IMR-90 (cell line): ENCODE measurements at regions not wholly inside any gene's neighbourhood (a gene's known extent, or its start where the extent isn't known, plus 50 kb on each side); places are given as distances from the start of the nearest gene placed in this dataset.

Source experiments
- ATAC-seq: fragments of 200-7000 bp; cut with Tn5 transposase; 2 replicates; pipeline ENCODE4 v1.9.1; 2020; ENCODE audit warnings: low read depth, mild to moderate bottlenecking, moderate library complexity
- BruUV-seq: library from RNA; stranded (reverse); fragments of 400-500 nt; replicated peaks from 2 replicates; lab custom pipeline; 2021; lab: Mats Ljungman, UMichigan
- CTCF ChIA-PET: fragments of 300-600 bp; formaldehyde crosslinking; extraction: SDS; loops from one replicate; lab custom pipeline; 2021; ENCODE audit warnings: antibody characterized with exemption; lab: Yijun Ruan, JAX
- POLR2A ChIA-PET: fragments of 300-600 bp; sonication (Branson Sonifier 250); formaldehyde crosslinking; loops from one replicate; lab custom pipeline; 2022; ENCODE audit warnings: antibody characterized with exemption; ENCODE audit not compliant: unreplicated experiment; lab: Charles Lee
- DNase-seq: peaks from one replicate; pipeline ENCODE4 v3.0.0; 2013
- H2AFZ ChIP-seq: replicated peaks from 2 replicates; pipeline ENCODE3; 2013; ENCODE audit warnings: low read length, mild to moderate bottlenecking; ENCODE audit not compliant: poor library complexity
- H2AK5ac ChIP-seq: 2 replicates; pipeline ENCODE4 v1.6.1; 2013; ENCODE audit warnings: low read depth, low read length, inconsistent platforms
- H2AK9ac ChIP-seq: replicated peaks from 2 replicates; pipeline ENCODE3; 2013; ENCODE audit warnings: mild to moderate bottlenecking, low read depth, low read length, moderate library complexity; ENCODE audit not compliant: poor library complexity
- H2BK120ac ChIP-seq: 2 replicates; pipeline ENCODE4 v1.6.1; 2013; ENCODE audit warnings: low read depth, low read length, inconsistent platforms
- H2BK15ac ChIP-seq: 3 replicates; pipeline ENCODE4 v1.6.1; 2013; ENCODE audit warnings: low read depth, low read length, inconsistent platforms
- H2BK20ac ChIP-seq: 2 replicates; pipeline ENCODE4 v1.6.1; 2013; ENCODE audit warnings: low read depth, mild to moderate bottlenecking, inconsistent platforms, low read length, moderate library complexity
- H2BK5ac ChIP-seq: 2 replicates; pipeline ENCODE4 v1.6.1; 2013; ENCODE audit warnings: mild to moderate bottlenecking, low read depth, low read length, inconsistent platforms; ENCODE audit not compliant: poor library complexity, severe bottlenecking
- H3K14ac ChIP-seq: replicated peaks from 2 replicates; pipeline ENCODE4 v1.6.1; 2013; ENCODE audit warnings: low read depth, low read length, inconsistent platforms
- H3K18ac ChIP-seq: 2 replicates; pipeline ENCODE4 v1.6.1; 2013; ENCODE audit warnings: low read depth, low read length, control low read depth
- H3K23ac ChIP-seq: 2 replicates; pipeline ENCODE4 v1.6.1; 2013; ENCODE audit warnings: low read depth, low read length, inconsistent platforms
- H3K27ac ChIP-seq: 2 replicates; pipeline ENCODE4 v1.5.1; 2013; ENCODE audit warnings: mild to moderate bottlenecking, control low read depth, low read length; ENCODE audit not compliant: insufficient read depth
- H3K27me3 ChIP-seq: 2 replicates; pipeline ENCODE4 v1.6.1; 2013; ENCODE audit warnings: low read length; ENCODE audit not compliant: control insufficient read depth, insufficient read depth
- H3K36me3 ChIP-seq: 2 replicates; pipeline ENCODE4 v1.6.1; 2013; ENCODE audit warnings: low read length, mixed read lengths; ENCODE audit not compliant: control insufficient read depth, insufficient read depth
- H3K4ac ChIP-seq: 2 replicates; pipeline ENCODE4 v1.6.1; 2013; ENCODE audit warnings: low read depth, low read length, inconsistent platforms
- H3K4me1 ChIP-seq: 2 replicates; pipeline ENCODE4 v1.6.1; 2013; ENCODE audit warnings: low read length, mixed read lengths; ENCODE audit not compliant: control insufficient read depth, insufficient read depth
- H3K4me2 ChIP-seq: 2 replicates; pipeline ENCODE4 v1.6.1; 2013; ENCODE audit warnings: low read depth, mild to moderate bottlenecking, control low read depth, low read length, moderate library complexity
- H3K4me3 ChIP-seq: 2 replicates; pipeline ENCODE4 v1.5.1; 2013; ENCODE audit warnings: low read depth, mild to moderate bottlenecking, control low read depth, low read length, moderate library complexity; ENCODE audit not compliant: insufficient read depth
- H3K56ac ChIP-seq: 2 replicates; pipeline ENCODE4 v1.6.1; 2013; ENCODE audit warnings: low read length, inconsistent platforms; ENCODE audit not compliant: insufficient read depth; ENCODE audit errors: extremely low read depth
- H3K79me1 ChIP-seq, 2 experiments: 2 replicates each; pipeline ENCODE4 v1.6.1; 2013; ENCODE audit warnings: low read length in 2 of 2, inconsistent platforms in 1 of 2, low read depth in 1 of 2
- H3K9ac ChIP-seq: 2 replicates; pipeline ENCODE4 v1.6.1; 2013; ENCODE audit warnings: low read depth, low read length, control low read depth
- H3K9me1 ChIP-seq: 2 replicates; pipeline ENCODE4 v1.6.1; 2013; ENCODE audit warnings: low read length, inconsistent platforms; ENCODE audit not compliant: insufficient read depth
- H3K9me3 ChIP-seq: 2 replicates; pipeline ENCODE4 v1.6.1; 2013; ENCODE audit warnings: low read length; ENCODE audit not compliant: control insufficient read depth, insufficient read depth
- H4K20me1 ChIP-seq: 2 replicates; pipeline ENCODE4 v1.6.1; 2013; ENCODE audit warnings: low read length, inconsistent platforms; ENCODE audit not compliant: insufficient read depth
- H4K5ac ChIP-seq: 2 replicates; pipeline ENCODE4 v1.6.1; 2013; ENCODE audit warnings: mild to moderate bottlenecking, low read depth, low read length, control low read depth
- H4K8ac ChIP-seq, 2 experiments: 2 replicates each; pipeline ENCODE4 v1.6.1; 2013; ENCODE audit warnings: low read depth in 2 of 2, low read length in 2 of 2, control low read depth in 1 of 2, inconsistent platforms in 1 of 2
- H4K91ac ChIP-seq: 2 replicates; pipeline ENCODE4 v1.6.1; 2013; ENCODE audit warnings: low read depth, low read length, inconsistent platforms; ENCODE audit not compliant: insufficient read depth
- BHLHE40 ChIP-seq: fragments of 150-350 bp; IDR thresholded peaks from 2 replicates; pipeline ENCODE4 v1.6.1; 2016; ENCODE audit warnings: mild to moderate bottlenecking, low read depth, low read length
- CEBPB ChIP-seq: IDR thresholded peaks from 2 replicates; pipeline ENCODE4 v1.6.1; 2012; ENCODE audit warnings: low read depth, low read length, improper control_type of control experiment
- CHD1 ChIP-seq: IDR thresholded peaks from 2 replicates; pipeline ENCODE4 v1.6.1; 2012; ENCODE audit warnings: low read depth, low read length, improper control_type of control experiment
- FOS ChIP-seq: fragments of 150-350 bp; IDR thresholded peaks from 2 replicates; pipeline ENCODE4 v1.6.1; 2016; ENCODE audit warnings: low read depth, low read length
- MAFK ChIP-seq: IDR thresholded peaks from 2 replicates; pipeline ENCODE4 v1.6.1; 2012; ENCODE audit warnings: low read depth, low read length, improper control_type of control experiment
- MAZ ChIP-seq: IDR thresholded peaks from 2 replicates; pipeline ENCODE4 v1.6.1; 2012; ENCODE audit warnings: low read depth, mild to moderate bottlenecking, low read length, improper control_type of control experiment, moderate library complexity, borderline replicate concordance
- MXI1 ChIP-seq: IDR thresholded peaks from 2 replicates; pipeline ENCODE4 v1.6.1; 2012; ENCODE audit warnings: low read depth, mild to moderate bottlenecking, low read length, moderate library complexity, borderline replicate concordance
- NFE2L2 ChIP-seq: fragments of 150-350 bp; IDR thresholded peaks from 2 replicates; pipeline ENCODE4 v1.6.1; 2016; ENCODE audit warnings: low read depth, mild to moderate bottlenecking, low read length
- POLR2A ChIP-seq: IDR thresholded peaks from 2 replicates; pipeline ENCODE4 v1.6.1; 2012; ENCODE audit warnings: mild to moderate bottlenecking, low read depth, low read length
- RAD21 ChIP-seq: IDR thresholded peaks from 2 replicates; pipeline ENCODE4 v1.6.1; 2012; ENCODE audit warnings: low read length, improper control_type of control experiment
- RCOR1 ChIP-seq: IDR thresholded peaks from 2 replicates; pipeline ENCODE4 v1.6.1; 2012; ENCODE audit warnings: mild to moderate bottlenecking, low read length, improper control_type of control experiment; ENCODE audit not compliant: insufficient replicate concordance
- RFX5 ChIP-seq: IDR thresholded peaks from 2 replicates; pipeline ENCODE4 v1.8.0; 2012; ENCODE audit warnings: low read depth, mild to moderate bottlenecking, low read length, moderate library complexity
- SMC3 ChIP-seq: fragments of 150-350 bp; IDR thresholded peaks from 2 replicates; pipeline ENCODE4 v1.6.1; 2016; ENCODE audit warnings: low read depth, mild to moderate bottlenecking, antibody characterized with exemption, low read length, moderate library complexity
- USF2 ChIP-seq: fragments of 150-350 bp; IDR thresholded peaks from 2 replicates; pipeline ENCODE4 v1.6.1; 2017; ENCODE audit warnings: mild to moderate bottlenecking, antibody characterized with exemption, low read length, low read depth
- whole genome bisulfite sequencing, 2 experiments: methylation state at CpG; one replicate each; pipeline versions ENCODE4 v1.1.5 to v1.1.7; 2013; ENCODE audit warnings: missing lambda C conversion rate in 2 of 2; ENCODE audit not compliant: insufficient read length in 1 of 2; ENCODE audit errors: extremely low coverage in 2 of 2; 5-methylcytosine and 5-hydroxymethylcytosine counted together
- dilution Hi-C: fragments of 300-500 bp; cut with HindIII; formaldehyde crosslinking; loops from one replicate; pipeline ENCODE4 v1.14.3; 2018; ENCODE audit warnings: low sequenced_read_pairs; ENCODE audit not compliant: unreplicated experiment
- in situ Hi-C: fragments of 300-500 bp; cut with MboI; formaldehyde crosslinking; loops from 3 replicates; pipeline ENCODE4 v1.14.3; 2019; ENCODE audit warnings: low sequenced_read_pairs, inconsistent platforms, mixed read lengths
- intact Hi-C: fragments of 100-400 bp; cut with micrococcal nuclease; formaldehyde crosslinking; loops from 2 replicates; pipeline ENCODE4 v1.10.0; 2022
- TF ChIP-seq, protein P1 (sequence below): fragments of 150-350 bp; IDR thresholded peaks from 2 replicates; pipeline ENCODE4 v1.6.1; 2016; ENCODE audit warnings: low read depth, mild to moderate bottlenecking, low read length, moderate library complexity, borderline replicate concordance
- TF ChIP-seq, protein P2 (sequence below): conservative IDR thresholded peaks from 2 replicates; pipeline ENCODE4 v1.5.1; 2012; ENCODE audit warnings: mild to moderate bottlenecking, low read depth, low read length, improper control_type of control experiment

DNA sequence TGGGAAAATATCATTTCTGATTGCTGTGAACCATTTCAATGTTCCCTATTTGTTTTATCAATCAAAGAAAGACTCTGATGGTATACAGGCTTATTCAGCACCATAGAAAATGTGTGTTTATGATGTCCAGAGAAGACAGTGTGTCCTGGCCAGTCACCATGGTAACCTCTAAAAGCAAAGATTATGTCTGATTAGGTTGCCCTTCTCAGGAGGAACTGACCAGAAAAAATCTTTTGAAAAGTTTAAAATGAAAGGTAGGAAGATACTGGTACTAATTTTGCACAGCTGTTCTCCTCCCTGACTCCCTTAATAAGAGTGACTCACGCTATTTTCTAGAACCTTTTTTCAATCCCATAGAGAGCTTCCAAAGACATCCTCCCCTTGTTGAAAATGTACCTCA is 391.8 kb upstream of the DCN start:
- dilution Hi-C loops (no loop called here), intact Hi-C loops (no loop called here), in situ Hi-C loops (no loop called here)
- no peak overlapping the region for H2AFZ ChIP-seq
- H2BK15ac ChIP-seq, result no peak overlapping the region
- no peak overlapping the region for H3K4ac ChIP-seq
- DNase-seq (no peak), ATAC-seq (no peak)
- CTCF ChIA-PET, result interaction anchor here (0.6 to 0.8 kb wide), 2 partner anchors 34 to 1505 kb away, joined by 3 read pairs; no protein-coding TSS in a partner anchor
- no peak overlapping the region for H2BK120ac ChIP-seq
- H4K8ac ChIP-seq, result no peak overlapping the region
- no peaks in the 10 kb centered on the region for H3K4me1 ChIP-seq
- H2AK9ac ChIP-seq, result no peak overlapping the region
- H3K4me3 ChIP-seq, result no peak overlapping the region
- no TSS peak for BruUV-seq
- no peak overlapping the region for H3K27ac ChIP-seq
- no CpG with 5 or more reads among the region's 1 CpG for WGBS, 2 experiments
- no peaks in the 10 kb centered on the region; the same call in 1 of the 2 replicates for H3K27me3 ChIP-seq
- no peak overlapping the region for H3K4me2 ChIP-seq
- H3K23ac ChIP-seq, result no peak overlapping the region
- TF ChIP-seq MXI1 (no peak), BHLHE40 (no peak), FOS (no peak), SMC3 (no peak), MAFK (no peak), RAD21 (no peak), CHD1 (no peak), NFE2L2 (no peak), CEBPB (no peak), RCOR1 (no peak), USF2 (no peak), RFX5 (no peak), POLR2A (no peak), MAZ (no peak)
- TF ChIP-seq, protein P1, sequence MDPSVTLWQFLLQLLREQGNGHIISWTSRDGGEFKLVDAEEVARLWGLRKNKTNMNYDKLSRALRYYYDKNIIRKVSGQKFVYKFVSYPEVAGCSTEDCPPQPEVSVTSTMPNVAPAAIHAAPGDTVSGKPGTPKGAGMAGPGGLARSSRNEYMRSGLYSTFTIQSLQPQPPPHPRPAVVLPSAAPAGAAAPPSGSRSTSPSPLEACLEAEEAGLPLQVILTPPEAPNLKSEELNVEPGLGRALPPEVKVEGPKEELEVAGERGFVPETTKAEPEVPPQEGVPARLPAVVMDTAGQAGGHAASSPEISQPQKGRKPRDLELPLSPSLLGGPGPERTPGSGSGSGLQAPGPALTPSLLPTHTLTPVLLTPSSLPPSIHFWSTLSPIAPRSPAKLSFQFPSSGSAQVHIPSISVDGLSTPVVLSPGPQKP, result no peak
- TF ChIP-seq, protein P2, sequence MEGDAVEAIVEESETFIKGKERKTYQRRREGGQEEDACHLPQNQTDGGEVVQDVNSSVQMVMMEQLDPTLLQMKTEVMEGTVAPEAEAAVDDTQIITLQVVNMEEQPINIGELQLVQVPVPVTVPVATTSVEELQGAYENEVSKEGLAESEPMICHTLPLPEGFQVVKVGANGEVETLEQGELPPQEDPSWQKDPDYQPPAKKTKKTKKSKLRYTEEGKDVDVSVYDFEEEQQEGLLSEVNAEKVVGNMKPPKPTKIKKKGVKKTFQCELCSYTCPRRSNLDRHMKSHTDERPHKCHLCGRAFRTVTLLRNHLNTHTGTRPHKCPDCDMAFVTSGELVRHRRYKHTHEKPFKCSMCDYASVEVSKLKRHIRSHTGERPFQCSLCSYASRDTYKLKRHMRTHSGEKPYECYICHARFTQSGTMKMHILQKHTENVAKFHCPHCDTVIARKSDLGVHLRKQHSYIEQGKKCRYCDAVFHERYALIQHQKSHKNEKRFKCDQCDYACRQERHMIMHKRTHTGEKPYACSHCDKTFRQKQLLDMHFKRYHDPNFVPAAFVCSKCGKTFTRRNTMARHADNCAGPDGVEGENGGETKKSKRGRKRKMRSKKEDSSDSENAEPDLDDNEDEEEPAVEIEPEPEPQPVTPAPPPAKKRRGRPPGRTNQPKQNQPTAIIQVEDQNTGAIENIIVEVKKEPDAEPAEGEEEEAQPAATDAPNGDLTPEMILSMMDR, result no peak
- H2BK20ac ChIP-seq, result no peak overlapping the region
- H3K36me3 ChIP-seq, result no peaks in the 10 kb centered on the region
- H2BK5ac ChIP-seq, result no peak overlapping the region
- H3K18ac ChIP-seq, result no peak overlapping the region
- no peak overlapping the region for H3K14ac ChIP-seq
- no peaks in the 10 kb centered on the region for H4K20me1 ChIP-seq
- no peak overlapping the region for H3K56ac ChIP-seq
- no peaks in the 10 kb centered on the region for H3K9me1 ChIP-seq
- no peaks in the 10 kb centered on the region for H3K9me3 ChIP-seq
- POLR2A ChIA-PET, result no interaction called here
- H3K9ac ChIP-seq, result no peak overlapping the region
- no peak overlapping the region for H4K5ac ChIP-seq
- H4K91ac ChIP-seq, result no peak overlapping the region
- H3K79me1 ChIP-seq, result no peaks in the 10 kb centered on the region
- no peak overlapping the region for H2AK5ac ChIP-seq
